Ammon's horn (tissue), 1 donor: ENCODE measurements at regions not wholly inside any gene's neighbourhood (a gene's known extent, or its start where the extent isn't known, plus 50 kb on each side); places are given as distances from the start of the nearest gene placed in this dataset.

Experiments
- DNase-seq: peaks from one replicate; pipeline ENCODE4 v3.0.0-alpha.2; 2016; ENCODE audit warnings: low spot score

- DNase-seq = no peak
Measured at GRCh38 chr15:62914461-62915079, 128.0 kb upstream of the TPM1 start.

DNA sequence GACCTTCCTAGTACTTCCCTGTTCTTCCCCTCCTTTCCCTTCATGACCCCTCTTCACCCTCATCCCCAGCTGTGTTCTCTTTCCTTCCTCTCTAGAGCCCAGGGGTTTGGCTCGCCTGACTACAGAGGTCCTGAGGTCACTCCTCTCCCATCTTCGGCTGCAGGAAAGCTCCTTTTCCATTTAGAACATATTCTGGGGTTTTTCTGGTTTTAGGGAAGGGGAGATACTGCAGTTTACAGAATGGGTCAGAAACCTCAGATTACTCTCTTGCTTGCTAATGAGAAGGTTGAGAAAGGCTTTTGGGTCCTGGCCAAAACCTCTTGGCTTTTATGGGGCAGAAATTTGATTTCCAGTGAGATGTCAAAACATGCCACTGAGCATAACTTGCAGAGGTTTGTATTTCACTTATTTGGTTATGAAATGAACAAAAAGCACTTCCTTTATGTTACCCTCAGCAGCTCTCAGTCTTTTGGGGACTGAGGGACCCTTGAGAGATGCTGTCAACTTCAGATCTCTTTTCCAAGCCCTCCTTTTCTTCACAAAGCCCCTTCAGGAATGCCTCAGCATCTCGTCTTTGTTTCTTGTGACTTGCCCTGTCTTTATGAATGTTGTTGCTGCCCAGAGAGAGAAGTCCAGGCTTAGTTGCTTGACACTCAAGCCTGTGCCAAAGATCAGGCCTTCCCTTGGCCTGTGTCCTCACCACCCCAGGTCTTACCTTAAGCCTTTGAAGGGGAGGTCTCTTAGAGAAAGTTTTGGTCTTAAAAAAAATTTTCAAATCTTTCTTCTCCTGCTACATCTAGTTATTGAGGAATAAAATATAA, 121.7 kb upstream of the TPM1 start:
- DNase-seq = no peak

- DNase-seq = no peak
Measured at GRCh38 chr15:62922514-62922913, 120.0 kb upstream of the TPM1 start.

DNA sequence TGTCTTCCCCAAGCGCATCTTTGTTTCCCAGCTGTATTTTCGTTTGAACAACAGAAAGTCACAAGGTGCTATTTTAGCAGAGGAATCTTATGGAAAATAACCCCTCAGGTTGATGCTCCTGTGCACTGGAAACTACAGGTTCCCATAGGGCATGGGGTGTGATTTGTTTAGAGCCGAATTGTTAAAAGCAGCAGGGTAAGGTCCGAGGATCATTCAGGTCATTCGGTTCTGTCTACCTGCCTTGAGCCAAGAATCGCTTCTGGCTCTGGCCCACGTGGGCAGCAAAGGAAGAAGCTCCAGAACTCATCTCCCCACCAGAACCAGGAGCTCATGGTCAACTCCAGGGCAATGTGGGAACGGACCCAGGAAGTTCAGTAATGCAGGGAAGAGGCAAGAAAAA, 116.7 kb upstream of the TPM1 start:
- no peak for DNase-seq

- no peak for DNase-seq
Measured at GRCh38 chr15:62927196-62927595, 115.4 kb upstream of the TPM1 start.

GRCh38 chr15:62927836-62928235, 114.7 kb upstream of the TPM1 start:
- DNase-seq = no peak

- DNase-seq = peak; percentile 24
Measured at GRCh38 chr15:62928242-62928999, 114.1 kb upstream of the TPM1 start.

GRCh38 chr15:62929000-62929357, 113.6 kb upstream of the TPM1 start:
- peak; percentile 35 for DNase-seq

GRCh38 chr15:62931650-62932049, 110.9 kb upstream of the TPM1 start:
- no peak for DNase-seq

DNA sequence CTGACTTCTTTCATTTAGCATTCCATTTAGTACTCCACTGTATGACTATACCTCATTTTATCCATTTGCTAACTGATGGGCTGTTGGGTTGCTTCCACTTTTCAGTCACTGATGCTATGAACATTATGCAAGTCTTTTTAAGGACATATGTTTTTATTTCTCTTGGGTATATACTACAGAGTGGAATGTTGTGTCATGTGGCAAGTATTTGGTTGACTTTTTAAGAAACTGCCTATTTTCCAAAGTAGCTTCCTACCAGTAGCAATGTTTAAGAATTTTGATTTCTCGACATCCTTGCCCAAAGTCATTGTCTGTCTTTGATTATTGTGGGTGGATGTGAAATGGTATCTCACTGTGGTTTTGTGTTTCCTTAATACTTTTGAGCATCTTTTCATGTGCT, 110.1 kb upstream of the TPM1 start:
- DNase-seq = no peak

DNA sequence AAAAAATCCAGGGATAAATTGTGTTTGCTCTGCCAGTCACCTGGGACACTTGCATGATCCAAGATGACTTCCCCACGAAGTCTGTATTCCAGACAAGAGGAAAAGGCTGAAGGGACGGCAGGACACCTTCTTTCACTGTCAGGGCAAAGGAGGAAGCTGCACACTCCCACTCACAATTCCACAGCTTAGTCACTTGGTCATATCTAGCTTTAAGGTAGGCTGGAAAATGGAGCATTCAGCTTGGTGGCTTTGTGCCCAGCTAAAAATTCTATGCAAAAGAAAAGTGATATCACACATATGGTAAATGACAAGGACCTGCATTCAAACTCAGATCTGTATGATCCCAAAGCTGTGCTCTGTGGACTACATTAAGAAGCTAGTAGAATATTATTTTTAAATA, 109.2 kb upstream of the TPM1 start:
- DNase-seq = no peak

DNA sequence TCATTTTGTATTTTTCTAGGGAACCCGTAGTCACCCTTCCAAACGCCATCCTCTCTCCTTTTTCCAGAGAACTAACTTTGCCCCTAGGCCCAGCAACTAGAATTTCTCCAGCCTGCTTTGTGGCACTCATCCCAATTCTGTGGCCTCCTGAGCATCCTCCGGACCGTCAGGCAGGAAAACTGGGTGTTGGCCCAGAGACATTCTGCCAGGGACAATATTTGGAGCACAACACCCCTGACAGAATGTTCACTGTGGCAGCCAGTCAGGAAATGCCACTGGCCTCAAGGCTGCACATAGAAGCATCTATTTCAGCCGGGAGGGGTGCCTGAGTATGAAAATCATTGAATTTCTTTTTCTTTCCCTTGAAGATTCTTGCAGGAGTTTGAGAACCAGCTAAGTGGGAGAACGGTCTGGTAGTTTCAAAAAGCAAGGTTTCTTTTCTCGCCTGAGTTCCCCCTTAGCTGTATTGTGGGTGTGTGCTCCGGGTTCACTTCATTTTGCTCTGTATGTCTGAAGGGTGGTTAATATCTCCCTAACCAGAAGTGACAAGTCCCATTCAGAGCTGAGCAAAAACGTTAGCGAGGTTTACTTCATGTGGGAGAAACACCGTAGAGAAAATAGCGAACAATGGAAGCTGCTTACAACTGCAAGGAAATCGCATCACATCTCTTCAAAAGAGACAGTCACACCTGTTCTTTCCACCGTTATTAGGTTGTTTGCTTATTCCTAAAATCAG, 108.1 kb upstream of the TPM1 start:
- DNase-seq = no peak

DNA sequence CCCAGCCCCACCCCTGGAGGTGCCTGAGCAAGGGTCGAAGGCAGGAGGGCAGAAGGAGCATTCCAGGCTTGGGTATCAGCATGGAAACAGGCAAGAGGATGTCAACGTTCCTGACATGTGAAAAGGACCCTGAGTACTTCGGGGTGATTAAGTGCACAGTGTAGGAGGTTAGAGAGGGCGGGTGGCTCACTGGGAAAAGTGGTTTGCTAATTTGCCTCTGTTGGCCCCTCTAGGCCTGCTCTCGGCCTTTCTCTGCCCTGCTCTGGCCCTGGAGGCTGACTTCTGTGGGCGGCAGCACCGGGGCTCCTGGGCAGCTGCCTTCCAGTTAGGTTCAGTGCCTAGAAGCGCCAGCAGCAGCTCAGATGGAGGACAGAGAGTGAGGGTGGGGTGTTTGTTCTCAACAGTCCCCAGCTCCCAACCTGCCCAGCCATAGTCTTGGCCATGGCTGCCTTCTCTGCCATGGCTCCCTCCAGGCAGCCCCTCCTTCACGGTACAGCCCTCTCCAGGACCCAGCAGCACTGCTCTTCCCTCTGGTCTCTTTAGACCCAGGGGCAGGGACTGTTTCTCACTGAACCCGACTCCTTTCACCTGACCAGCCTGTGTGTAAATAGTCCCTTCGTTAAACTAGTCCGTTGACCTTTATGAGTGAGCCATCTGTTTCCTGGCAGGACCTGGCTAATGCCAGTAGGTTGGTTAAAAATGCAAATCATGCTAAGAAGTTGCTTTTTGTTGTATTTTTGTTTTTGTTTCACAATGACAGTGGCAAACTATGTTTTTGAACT, 107.1 kb upstream of the TPM1 start:
- no peak for DNase-seq

GRCh38 chr15:62938825-62939224, 103.7 kb upstream of the TPM1 start:
- DNase-seq = peak; percentile 41

- DNase-seq = no peak
Measured at GRCh38 chr15:62940093-62940754, 102.3 kb upstream of the TPM1 start.

GRCh38 chr15:62940755-62941361, 101.7 kb upstream of the TPM1 start:
- peak; percentile 82 for DNase-seq

DNA sequence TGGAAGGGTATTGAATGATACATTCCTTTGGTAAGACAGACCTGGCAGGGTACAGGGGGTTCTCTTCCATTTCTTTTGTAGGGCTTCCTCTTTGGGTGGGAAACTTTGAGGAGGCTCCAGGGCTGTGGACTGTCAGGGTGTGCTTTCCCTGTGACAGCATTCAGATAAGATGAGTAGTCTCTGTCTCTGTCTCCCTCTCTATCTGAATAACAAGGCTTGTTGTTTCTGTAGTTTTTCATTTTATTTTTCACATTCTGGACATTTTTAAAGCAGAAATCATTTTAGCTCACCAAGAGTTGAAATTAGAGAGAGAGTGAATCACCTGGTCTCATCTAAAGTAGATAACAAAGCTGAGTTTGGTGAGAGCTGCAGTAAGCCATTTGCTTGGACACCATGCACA, 100.8 kb upstream of the TPM1 start:
- DNase-seq = no peak

- DNase-seq = no peak
Measured at GRCh38 chr15:62942428-62942827, 100.1 kb upstream of the TPM1 start.

GRCh38 chr15:62945063-62945462, 97.5 kb upstream of the TPM1 start:
- no peak for DNase-seq

DNA sequence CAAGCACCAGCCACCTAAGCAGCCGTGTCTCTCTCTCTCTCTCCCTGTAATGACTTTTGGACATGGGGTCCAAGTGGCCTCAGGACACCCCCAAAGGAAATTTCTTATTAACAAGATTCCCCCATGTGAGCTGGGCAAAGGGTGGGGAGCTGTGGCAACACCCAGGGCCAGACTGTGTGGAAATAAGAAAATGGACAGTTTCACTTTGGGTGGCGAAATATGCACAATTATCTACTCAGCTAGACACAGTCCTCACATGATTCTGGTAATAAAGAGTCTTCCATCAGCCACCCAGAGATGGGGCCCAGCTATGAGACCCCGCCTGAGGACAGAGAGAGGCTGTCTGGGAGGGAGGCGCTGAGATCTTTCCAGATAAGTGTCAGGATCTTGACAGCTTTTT, 96.8 kb upstream of the TPM1 start:
- no peak for DNase-seq

- DNase-seq = no peak
Measured at GRCh38 chr15:62946940-62947339, 95.6 kb upstream of the TPM1 start.
